IMR-90 (cell line): ENCODE measurements at regions not wholly inside any gene's neighbourhood (a gene's known extent, or its start where the extent isn't known, plus 50 kb on each side); places are given as distances from the start of the nearest gene placed in this dataset.

Experiments used
- ATAC-seq: fragments of 200-7000 bp; cut with Tn5 transposase; 2 replicates; pipeline ENCODE4 v1.9.1; 2020; ENCODE audit warnings: low read depth, mild to moderate bottlenecking, moderate library complexity
- BruUV-seq: library from RNA; stranded (reverse); fragments of 400-500 nt; replicated peaks from 2 replicates; lab custom pipeline; 2021; lab: Mats Ljungman, UMichigan
- CTCF ChIA-PET: fragments of 300-600 bp; formaldehyde crosslinking; extraction: SDS; loops from one replicate; lab custom pipeline; 2021; ENCODE audit warnings: antibody characterized with exemption; lab: Yijun Ruan, JAX
- POLR2A ChIA-PET: fragments of 300-600 bp; sonication (Branson Sonifier 250); formaldehyde crosslinking; loops from one replicate; lab custom pipeline; 2022; ENCODE audit warnings: antibody characterized with exemption; ENCODE audit not compliant: unreplicated experiment; lab: Charles Lee
- DNase-seq: peaks from one replicate; pipeline ENCODE4 v3.0.0; 2013
- H2AFZ ChIP-seq: replicated peaks from 2 replicates; pipeline ENCODE3; 2013; ENCODE audit warnings: low read length, mild to moderate bottlenecking; ENCODE audit not compliant: poor library complexity
- H2AK5ac ChIP-seq: 2 replicates; pipeline ENCODE4 v1.6.1; 2013; ENCODE audit warnings: low read depth, low read length, inconsistent platforms
- H2AK9ac ChIP-seq: replicated peaks from 2 replicates; pipeline ENCODE3; 2013; ENCODE audit warnings: mild to moderate bottlenecking, low read depth, low read length, moderate library complexity; ENCODE audit not compliant: poor library complexity
- H2BK120ac ChIP-seq: 2 replicates; pipeline ENCODE4 v1.6.1; 2013; ENCODE audit warnings: low read depth, low read length, inconsistent platforms
- H2BK15ac ChIP-seq: 3 replicates; pipeline ENCODE4 v1.6.1; 2013; ENCODE audit warnings: low read depth, low read length, inconsistent platforms
- H2BK20ac ChIP-seq: 2 replicates; pipeline ENCODE4 v1.6.1; 2013; ENCODE audit warnings: low read depth, mild to moderate bottlenecking, inconsistent platforms, low read length, moderate library complexity
- H2BK5ac ChIP-seq: 2 replicates; pipeline ENCODE4 v1.6.1; 2013; ENCODE audit warnings: mild to moderate bottlenecking, low read depth, low read length, inconsistent platforms; ENCODE audit not compliant: poor library complexity, severe bottlenecking
- H3K14ac ChIP-seq: replicated peaks from 2 replicates; pipeline ENCODE4 v1.6.1; 2013; ENCODE audit warnings: low read depth, low read length, inconsistent platforms
- H3K18ac ChIP-seq: 2 replicates; pipeline ENCODE4 v1.6.1; 2013; ENCODE audit warnings: low read depth, low read length, control low read depth
- H3K23ac ChIP-seq: 2 replicates; pipeline ENCODE4 v1.6.1; 2013; ENCODE audit warnings: low read depth, low read length, inconsistent platforms
- H3K27ac ChIP-seq: 2 replicates; pipeline ENCODE4 v1.5.1; 2013; ENCODE audit warnings: mild to moderate bottlenecking, control low read depth, low read length; ENCODE audit not compliant: insufficient read depth
- H3K27me3 ChIP-seq: 2 replicates; pipeline ENCODE4 v1.6.1; 2013; ENCODE audit warnings: low read length; ENCODE audit not compliant: control insufficient read depth, insufficient read depth
- H3K36me3 ChIP-seq: 2 replicates; pipeline ENCODE4 v1.6.1; 2013; ENCODE audit warnings: low read length, mixed read lengths; ENCODE audit not compliant: control insufficient read depth, insufficient read depth
- H3K4ac ChIP-seq: 2 replicates; pipeline ENCODE4 v1.6.1; 2013; ENCODE audit warnings: low read depth, low read length, inconsistent platforms
- H3K4me1 ChIP-seq: 2 replicates; pipeline ENCODE4 v1.6.1; 2013; ENCODE audit warnings: low read length, mixed read lengths; ENCODE audit not compliant: control insufficient read depth, insufficient read depth
- H3K4me2 ChIP-seq: 2 replicates; pipeline ENCODE4 v1.6.1; 2013; ENCODE audit warnings: low read depth, mild to moderate bottlenecking, control low read depth, low read length, moderate library complexity
- H3K4me3 ChIP-seq: 2 replicates; pipeline ENCODE4 v1.5.1; 2013; ENCODE audit warnings: low read depth, mild to moderate bottlenecking, control low read depth, low read length, moderate library complexity; ENCODE audit not compliant: insufficient read depth
- H3K56ac ChIP-seq: 2 replicates; pipeline ENCODE4 v1.6.1; 2013; ENCODE audit warnings: low read length, inconsistent platforms; ENCODE audit not compliant: insufficient read depth; ENCODE audit errors: extremely low read depth
- H3K79me1 ChIP-seq, 2 experiments: 2 replicates each; pipeline ENCODE4 v1.6.1; 2013; ENCODE audit warnings: low read length in 2 of 2, inconsistent platforms in 1 of 2, low read depth in 1 of 2
- H3K9ac ChIP-seq: 2 replicates; pipeline ENCODE4 v1.6.1; 2013; ENCODE audit warnings: low read depth, low read length, control low read depth
- H3K9me1 ChIP-seq: 2 replicates; pipeline ENCODE4 v1.6.1; 2013; ENCODE audit warnings: low read length, inconsistent platforms; ENCODE audit not compliant: insufficient read depth
- H3K9me3 ChIP-seq: 2 replicates; pipeline ENCODE4 v1.6.1; 2013; ENCODE audit warnings: low read length; ENCODE audit not compliant: control insufficient read depth, insufficient read depth
- H4K20me1 ChIP-seq: 2 replicates; pipeline ENCODE4 v1.6.1; 2013; ENCODE audit warnings: low read length, inconsistent platforms; ENCODE audit not compliant: insufficient read depth
- H4K5ac ChIP-seq: 2 replicates; pipeline ENCODE4 v1.6.1; 2013; ENCODE audit warnings: mild to moderate bottlenecking, low read depth, low read length, control low read depth
- H4K8ac ChIP-seq, 2 experiments: 2 replicates each; pipeline ENCODE4 v1.6.1; 2013; ENCODE audit warnings: low read depth in 2 of 2, low read length in 2 of 2, control low read depth in 1 of 2, inconsistent platforms in 1 of 2
- H4K91ac ChIP-seq: 2 replicates; pipeline ENCODE4 v1.6.1; 2013; ENCODE audit warnings: low read depth, low read length, inconsistent platforms; ENCODE audit not compliant: insufficient read depth
- BHLHE40 ChIP-seq: fragments of 150-350 bp; IDR thresholded peaks from 2 replicates; pipeline ENCODE4 v1.6.1; 2016; ENCODE audit warnings: mild to moderate bottlenecking, low read depth, low read length
- CEBPB ChIP-seq: IDR thresholded peaks from 2 replicates; pipeline ENCODE4 v1.6.1; 2012; ENCODE audit warnings: low read depth, low read length, improper control_type of control experiment
- CHD1 ChIP-seq: IDR thresholded peaks from 2 replicates; pipeline ENCODE4 v1.6.1; 2012; ENCODE audit warnings: low read depth, low read length, improper control_type of control experiment
- FOS ChIP-seq: fragments of 150-350 bp; IDR thresholded peaks from 2 replicates; pipeline ENCODE4 v1.6.1; 2016; ENCODE audit warnings: low read depth, low read length
- MAFK ChIP-seq: IDR thresholded peaks from 2 replicates; pipeline ENCODE4 v1.6.1; 2012; ENCODE audit warnings: low read depth, low read length, improper control_type of control experiment
- MAZ ChIP-seq: IDR thresholded peaks from 2 replicates; pipeline ENCODE4 v1.6.1; 2012; ENCODE audit warnings: low read depth, mild to moderate bottlenecking, low read length, improper control_type of control experiment, moderate library complexity, borderline replicate concordance
- MXI1 ChIP-seq: IDR thresholded peaks from 2 replicates; pipeline ENCODE4 v1.6.1; 2012; ENCODE audit warnings: low read depth, mild to moderate bottlenecking, low read length, moderate library complexity, borderline replicate concordance
- NFE2L2 ChIP-seq: fragments of 150-350 bp; IDR thresholded peaks from 2 replicates; pipeline ENCODE4 v1.6.1; 2016; ENCODE audit warnings: low read depth, mild to moderate bottlenecking, low read length
- POLR2A ChIP-seq: IDR thresholded peaks from 2 replicates; pipeline ENCODE4 v1.6.1; 2012; ENCODE audit warnings: mild to moderate bottlenecking, low read depth, low read length
- RAD21 ChIP-seq: IDR thresholded peaks from 2 replicates; pipeline ENCODE4 v1.6.1; 2012; ENCODE audit warnings: low read length, improper control_type of control experiment
- SMC3 ChIP-seq: fragments of 150-350 bp; IDR thresholded peaks from 2 replicates; pipeline ENCODE4 v1.6.1; 2016; ENCODE audit warnings: low read depth, mild to moderate bottlenecking, antibody characterized with exemption, low read length, moderate library complexity
- dilution Hi-C: fragments of 300-500 bp; cut with HindIII; formaldehyde crosslinking; loops from one replicate; pipeline ENCODE4 v1.14.3; 2018; ENCODE audit warnings: low sequenced_read_pairs; ENCODE audit not compliant: unreplicated experiment
- in situ Hi-C: fragments of 300-500 bp; cut with MboI; formaldehyde crosslinking; loops from 3 replicates; pipeline ENCODE4 v1.14.3; 2019; ENCODE audit warnings: low sequenced_read_pairs, inconsistent platforms, mixed read lengths
- intact Hi-C: fragments of 100-400 bp; cut with micrococcal nuclease; formaldehyde crosslinking; loops from 2 replicates; pipeline ENCODE4 v1.10.0; 2022
- TF ChIP-seq, protein P1 (sequence below): conservative IDR thresholded peaks from 2 replicates; pipeline ENCODE4 v1.5.1; 2012; ENCODE audit warnings: mild to moderate bottlenecking, low read depth, low read length, improper control_type of control experiment
- TF ChIP-seq, protein P2 (sequence below): fragments of 150-350 bp; IDR thresholded peaks from 2 replicates; pipeline ENCODE4 v1.6.1; 2017; ENCODE audit warnings: mild to moderate bottlenecking, antibody characterized with exemption, low read length, low read depth

DNA sequence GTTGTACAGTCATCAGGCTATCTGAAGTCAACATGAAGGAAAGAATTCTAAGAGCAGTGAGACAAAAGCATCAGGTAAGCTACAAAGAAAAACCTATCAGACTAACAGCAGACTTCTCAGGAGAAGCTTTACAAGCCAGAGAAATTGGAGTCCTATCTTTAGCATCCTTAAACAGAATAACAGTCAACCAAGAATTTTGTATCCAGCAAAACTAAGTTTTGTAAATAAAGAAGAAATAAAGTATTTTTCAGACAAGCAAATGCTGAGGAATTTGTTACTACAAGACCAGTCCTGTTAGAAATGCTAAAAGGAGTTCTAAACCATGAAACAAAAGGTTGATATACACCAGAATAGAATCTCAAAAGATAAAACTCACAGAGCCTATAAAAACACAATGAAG, 501.2 kb downstream of the ZNF608 start:
- no peaks in the 10 kb centered on the region for H4K20me1 ChIP-seq
- H4K5ac ChIP-seq: no peak overlapping the region
- H3K14ac ChIP-seq: no peak overlapping the region
- no peak overlapping the region for H4K91ac ChIP-seq
- H2AK9ac ChIP-seq: no peak overlapping the region
- H3K4me1 ChIP-seq: no peaks in the 10 kb centered on the region
- H3K9me1 ChIP-seq: no peaks in the 10 kb centered on the region
- intact Hi-C loops: no loop called here
- TF ChIP-seq MAFK (no peak), SMC3 (no peak), CEBPB (no peak), CHD1 (no peak), NFE2L2 (no peak), FOS (no peak), BHLHE40 (no peak), POLR2A (no peak), MXI1 (no peak), RAD21 (no peak), MAZ (no peak)
- TF ChIP-seq, protein P1, sequence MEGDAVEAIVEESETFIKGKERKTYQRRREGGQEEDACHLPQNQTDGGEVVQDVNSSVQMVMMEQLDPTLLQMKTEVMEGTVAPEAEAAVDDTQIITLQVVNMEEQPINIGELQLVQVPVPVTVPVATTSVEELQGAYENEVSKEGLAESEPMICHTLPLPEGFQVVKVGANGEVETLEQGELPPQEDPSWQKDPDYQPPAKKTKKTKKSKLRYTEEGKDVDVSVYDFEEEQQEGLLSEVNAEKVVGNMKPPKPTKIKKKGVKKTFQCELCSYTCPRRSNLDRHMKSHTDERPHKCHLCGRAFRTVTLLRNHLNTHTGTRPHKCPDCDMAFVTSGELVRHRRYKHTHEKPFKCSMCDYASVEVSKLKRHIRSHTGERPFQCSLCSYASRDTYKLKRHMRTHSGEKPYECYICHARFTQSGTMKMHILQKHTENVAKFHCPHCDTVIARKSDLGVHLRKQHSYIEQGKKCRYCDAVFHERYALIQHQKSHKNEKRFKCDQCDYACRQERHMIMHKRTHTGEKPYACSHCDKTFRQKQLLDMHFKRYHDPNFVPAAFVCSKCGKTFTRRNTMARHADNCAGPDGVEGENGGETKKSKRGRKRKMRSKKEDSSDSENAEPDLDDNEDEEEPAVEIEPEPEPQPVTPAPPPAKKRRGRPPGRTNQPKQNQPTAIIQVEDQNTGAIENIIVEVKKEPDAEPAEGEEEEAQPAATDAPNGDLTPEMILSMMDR: no peak
- TF ChIP-seq, protein P2, sequence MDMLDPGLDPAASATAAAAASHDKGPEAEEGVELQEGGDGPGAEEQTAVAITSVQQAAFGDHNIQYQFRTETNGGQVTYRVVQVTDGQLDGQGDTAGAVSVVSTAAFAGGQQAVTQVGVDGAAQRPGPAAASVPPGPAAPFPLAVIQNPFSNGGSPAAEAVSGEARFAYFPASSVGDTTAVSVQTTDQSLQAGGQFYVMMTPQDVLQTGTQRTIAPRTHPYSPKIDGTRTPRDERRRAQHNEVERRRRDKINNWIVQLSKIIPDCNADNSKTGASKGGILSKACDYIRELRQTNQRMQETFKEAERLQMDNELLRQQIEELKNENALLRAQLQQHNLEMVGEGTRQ: no peak
- H3K23ac ChIP-seq: no peak overlapping the region
- ATAC-seq (no peak), DNase-seq (no peak)
- H3K4me3 ChIP-seq: no peak overlapping the region
- H2BK20ac ChIP-seq: no peak overlapping the region
- no peak overlapping the region for H3K18ac ChIP-seq
- dilution Hi-C loops: no loop called here
- no peak overlapping the region for H2BK120ac ChIP-seq
- H3K9ac ChIP-seq: no peak overlapping the region
- no peak overlapping the region for H3K4me2 ChIP-seq
- no peaks in the 10 kb centered on the region for H3K36me3 ChIP-seq
- H3K4ac ChIP-seq: no peak overlapping the region
- H2BK15ac ChIP-seq: no peak overlapping the region
- CTCF ChIA-PET: no interaction called here
- peaks cover 2% of the 10 kb centered on the region; the same call in 1 of the 2 replicates for H3K27me3 ChIP-seq
- no peak overlapping the region for H3K56ac ChIP-seq
- no peak overlapping the region for H3K27ac ChIP-seq
- H3K9me3 ChIP-seq: peaks cover 5% of the 10 kb centered on the region
- BruUV-seq: no TSS peak
- no peak overlapping the region for H2AK5ac ChIP-seq
- H2BK5ac ChIP-seq: no peak overlapping the region
- H2AFZ ChIP-seq: no peak overlapping the region
- POLR2A ChIA-PET: no interaction called here
- H4K8ac ChIP-seq: no peak overlapping the region
- H3K79me1 ChIP-seq: no peaks in the 10 kb centered on the region
- in situ Hi-C loops: no loop called here
